GM04504 (cell line): ENCODE measurements at regions not wholly inside any gene's neighbourhood (a gene's known extent, or its start where the extent isn't known, plus 50 kb on each side); places are given as distances from the start of the nearest gene placed in this dataset.
"Not testable (repeated sequence)": the region's sequence is repeated elsewhere in the genome, so short reads cannot be mapped to it uniquely, and the experiment has no call there.

ENCODE experiments used
- DNase-seq: peaks from one replicate; pipeline ENCODE4 v3.0.0-alpha.2; 2012; ENCODE audit warnings: low read depth

DNA sequence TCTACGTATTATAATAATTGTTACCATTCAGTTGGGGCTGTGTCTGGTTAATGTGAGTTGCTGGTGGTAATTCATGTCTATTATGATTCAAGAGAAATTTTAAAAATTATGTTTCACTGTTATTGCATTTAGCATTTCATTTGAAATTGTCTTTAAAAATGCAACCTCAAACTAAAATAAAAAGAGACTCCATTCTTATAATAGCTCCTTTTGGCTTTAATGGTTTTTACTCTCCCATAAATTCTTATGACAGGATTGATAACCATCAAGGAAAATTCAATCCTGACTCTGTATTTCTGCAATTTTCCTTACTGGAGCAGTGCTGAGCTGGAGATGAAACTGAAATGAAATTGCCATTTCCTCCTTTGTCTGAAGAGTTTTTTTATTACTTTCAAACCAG is 262.7 kb downstream of the REEP3 start:
- no peak for DNase-seq

DNA sequence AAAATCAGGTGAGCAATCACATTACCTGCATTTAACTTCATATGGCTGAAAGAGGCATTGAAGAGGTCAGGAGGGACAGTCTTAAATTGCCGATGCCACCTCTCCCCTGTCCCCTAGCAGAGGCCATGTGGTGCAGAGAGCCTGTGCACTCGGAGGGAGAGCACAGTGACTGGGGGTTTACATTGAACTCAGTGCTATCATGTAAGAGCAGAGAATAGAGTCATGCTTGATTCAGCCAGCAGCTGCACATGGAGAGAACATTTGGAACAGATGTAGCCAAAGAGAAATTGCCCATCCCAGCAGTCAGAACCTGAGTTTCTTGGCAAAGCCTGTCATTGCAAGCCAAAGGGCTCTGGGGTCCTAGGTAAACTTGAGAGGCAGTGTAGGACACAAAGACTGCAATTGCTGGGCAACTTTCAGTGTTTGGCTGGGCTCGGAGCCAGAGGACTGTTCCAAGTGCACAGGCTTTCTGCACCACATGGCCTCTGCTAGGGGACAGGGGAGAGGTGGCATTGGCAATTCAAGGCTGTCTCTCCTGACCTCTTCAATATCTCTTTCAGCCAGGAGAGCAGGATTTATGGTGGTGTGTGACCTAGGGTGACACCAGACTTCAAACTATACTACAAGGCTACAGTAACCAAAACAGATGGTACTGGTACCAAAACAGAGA is 267.1 kb downstream of the REEP3 start:
- no peak for DNase-seq

DNA sequence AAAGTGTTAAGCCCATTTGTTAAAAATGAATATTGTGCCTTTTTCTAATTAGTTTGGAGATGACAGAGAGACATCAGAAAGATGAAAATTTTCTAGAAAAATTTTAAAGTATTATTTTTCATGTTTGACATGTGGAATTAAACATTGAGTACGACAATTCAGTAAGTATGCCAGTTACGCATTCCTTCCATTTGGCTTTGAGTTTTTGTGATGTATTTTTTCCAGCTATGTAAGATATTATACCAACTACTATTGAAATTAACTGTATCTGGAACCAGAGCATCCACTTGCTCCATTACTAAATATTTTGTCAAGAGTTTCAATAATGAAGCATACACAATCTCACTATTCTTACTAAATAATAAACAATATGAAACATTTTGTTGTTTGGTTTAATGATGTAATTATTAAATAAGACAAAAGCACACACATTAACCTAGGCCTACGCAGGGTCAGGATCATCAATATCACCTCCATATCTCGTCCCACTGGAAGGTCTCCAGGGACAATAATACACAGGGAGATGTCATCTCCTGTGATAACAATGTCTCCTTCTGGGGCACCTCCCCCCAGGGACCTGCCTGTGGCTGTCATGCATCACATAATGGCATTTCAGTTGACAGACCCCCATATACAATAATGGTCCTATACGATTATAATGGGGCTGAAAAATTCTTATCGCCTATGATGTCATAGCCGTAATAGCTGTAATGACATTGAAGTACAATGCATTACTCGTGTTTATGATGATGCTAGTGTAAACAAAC is 274.1 kb downstream of the REEP3 start:
- DNase-seq: no peak

DNA sequence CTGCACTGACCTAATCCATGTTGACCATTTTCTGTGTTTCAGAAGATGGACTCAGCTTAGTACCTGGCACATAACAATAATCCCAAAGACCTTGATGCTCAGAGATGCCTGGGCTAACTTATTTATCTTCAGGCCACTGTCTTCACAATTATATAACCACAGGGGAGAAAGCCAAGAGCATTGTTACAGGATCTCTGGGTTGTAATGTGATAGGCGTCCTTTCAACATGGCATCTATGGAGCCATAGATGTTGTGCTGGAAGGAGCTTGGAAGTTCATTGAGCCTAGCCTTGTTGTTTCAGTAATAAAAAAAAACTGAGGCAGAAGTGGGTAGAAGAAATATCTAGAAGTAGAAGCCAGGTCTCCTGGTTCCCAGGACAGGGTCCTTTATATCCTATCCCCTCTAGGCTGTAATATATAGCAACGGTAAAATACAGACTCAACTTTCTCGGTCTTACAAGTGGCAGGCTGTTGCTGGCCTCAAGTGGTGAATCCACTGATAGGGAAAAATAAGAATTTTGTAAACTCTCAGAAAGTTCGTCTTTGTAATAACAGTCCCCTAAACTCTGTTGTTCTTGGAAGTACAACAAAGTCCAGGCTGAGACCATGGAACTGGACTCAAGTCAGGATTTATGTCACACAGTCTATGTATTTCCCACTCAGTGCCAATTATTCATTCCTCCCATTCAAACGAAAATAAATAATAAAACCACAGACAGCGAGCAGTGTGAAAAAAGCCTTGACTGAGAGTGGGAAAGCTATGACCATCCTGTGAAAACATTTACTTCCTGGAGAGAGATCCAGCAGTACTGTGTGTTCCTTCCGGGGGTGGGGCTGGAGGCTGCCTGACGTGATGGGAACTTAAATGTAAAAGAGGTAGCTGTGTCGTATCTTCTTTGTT is 277.6 kb downstream of the REEP3 start:
- peak; percentile 72 for DNase-seq

DNA sequence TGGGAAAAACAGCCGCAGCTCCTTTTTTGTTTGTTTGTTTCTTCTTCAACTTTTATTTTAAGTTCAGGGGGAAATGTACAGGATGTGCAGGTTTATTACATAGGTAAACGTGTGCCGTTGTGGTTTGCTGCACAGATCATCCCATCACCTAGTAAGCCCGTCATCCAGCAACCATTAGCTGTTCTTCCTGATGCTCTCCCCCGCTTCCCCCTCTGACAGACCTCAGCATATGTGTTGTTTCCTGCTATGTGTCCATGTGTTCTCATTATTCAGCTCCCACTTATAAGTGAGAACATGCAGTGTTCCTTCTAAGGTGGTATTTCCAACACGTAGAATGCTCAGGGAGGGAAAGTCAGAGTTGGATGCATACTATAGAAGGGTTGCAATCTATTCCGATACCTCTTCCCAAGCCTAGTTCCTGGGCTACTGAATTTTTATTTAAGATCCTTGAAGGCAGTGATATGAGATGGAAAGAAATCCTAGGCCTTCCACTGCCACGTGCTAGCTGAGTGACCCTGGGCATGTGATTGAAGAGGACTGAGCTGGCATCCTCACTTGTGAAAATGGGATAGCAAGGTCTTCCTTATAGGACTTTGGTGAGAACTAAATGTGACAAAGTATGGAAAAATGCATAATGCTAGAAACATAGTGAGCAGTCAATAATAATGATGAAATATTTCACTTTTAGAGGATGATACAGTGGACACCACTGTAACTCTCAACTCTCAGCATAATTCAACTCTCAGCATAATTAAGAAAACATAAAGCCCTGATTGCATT is 278.5 kb downstream of the REEP3 start:
- no peak for DNase-seq

DNA sequence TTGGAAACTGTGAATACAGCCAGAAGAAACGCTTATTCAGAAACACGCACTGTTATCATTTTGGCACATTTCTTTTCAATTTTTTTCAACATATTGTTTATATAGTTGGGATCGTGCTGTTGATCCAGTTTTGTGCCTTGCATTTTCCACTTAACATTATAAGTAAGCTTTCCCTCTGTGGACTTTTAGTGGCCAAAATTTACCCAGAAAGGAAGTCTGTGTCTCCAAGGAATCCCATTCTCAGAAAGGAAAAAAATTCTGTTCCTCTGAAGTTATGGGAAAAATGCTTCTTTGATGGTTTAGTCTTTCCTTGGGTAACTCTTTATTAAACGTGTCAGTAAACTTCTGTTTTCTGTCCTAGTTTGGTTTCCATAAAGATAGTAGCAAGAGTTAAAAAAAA is 280.0 kb downstream of the REEP3 start:
- DNase-seq: no peak

DNA sequence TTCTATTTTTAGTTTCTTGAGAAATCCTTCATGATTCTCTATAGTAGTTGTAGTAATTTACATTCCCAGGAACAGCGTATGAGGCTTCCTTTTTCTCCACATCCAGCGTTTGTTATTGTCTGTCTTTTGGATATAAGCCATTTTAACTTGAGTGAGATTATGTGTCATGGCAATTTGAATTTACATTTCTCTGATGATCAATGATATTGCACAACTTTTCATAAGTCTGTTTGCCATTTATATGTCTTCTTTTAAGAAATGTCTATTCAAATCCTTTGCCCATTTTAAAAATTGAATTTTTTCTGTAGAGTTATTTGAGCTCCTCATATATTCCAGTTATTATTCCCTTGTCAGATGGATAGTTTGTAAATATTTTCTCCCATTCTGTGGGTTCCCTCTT is 285.1 kb downstream of the REEP3 start:
- no peak for DNase-seq

DNA sequence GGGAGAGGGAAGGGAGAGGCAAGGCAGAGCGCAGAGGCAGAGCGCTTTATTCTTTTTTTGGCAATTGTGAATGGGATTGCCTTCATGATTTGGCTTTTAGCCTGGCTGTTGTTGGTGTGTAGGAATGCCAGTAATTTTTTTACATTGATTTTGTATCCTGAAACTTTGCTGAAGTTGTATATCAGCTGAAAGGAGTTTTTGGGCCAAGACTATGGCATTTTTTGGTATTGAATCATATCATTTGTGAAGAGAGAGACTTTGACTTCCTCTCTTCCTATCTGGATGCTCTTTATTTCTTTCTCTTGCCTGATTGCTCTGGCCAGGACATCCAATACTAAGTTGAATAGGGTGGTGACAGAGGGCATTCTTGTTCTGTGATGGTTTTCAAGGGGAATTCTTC is 291.3 kb downstream of the REEP3 start:
- DNase-seq: no peak

DNA sequence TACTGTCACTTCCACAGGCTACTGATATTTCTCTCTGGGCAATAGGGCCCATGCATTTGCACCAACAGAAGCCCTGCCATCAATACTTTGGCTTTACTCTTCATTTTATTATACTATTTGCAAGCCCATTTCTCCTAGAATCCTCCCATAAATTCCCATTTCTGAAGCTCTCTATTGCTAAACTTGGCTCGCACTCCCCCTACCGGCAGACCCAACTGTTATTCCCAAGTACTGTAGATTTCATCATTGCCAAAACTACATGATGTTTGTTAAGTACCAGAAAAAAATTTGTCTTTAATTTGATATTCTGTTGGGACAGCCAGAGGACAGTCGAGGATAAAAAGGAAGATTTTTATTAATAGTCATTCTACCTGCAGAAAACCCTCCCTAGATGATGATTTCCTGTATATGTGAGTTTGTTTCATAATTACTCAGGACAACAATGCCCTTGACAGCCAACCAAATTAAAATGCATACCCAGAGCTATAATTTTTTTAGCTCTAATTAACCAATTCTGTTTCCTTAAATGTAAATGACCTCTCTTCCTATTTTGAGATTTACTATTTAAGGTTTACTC is 298.6 kb downstream of the REEP3 start:
- DNase-seq: peak; percentile 40

DNA sequence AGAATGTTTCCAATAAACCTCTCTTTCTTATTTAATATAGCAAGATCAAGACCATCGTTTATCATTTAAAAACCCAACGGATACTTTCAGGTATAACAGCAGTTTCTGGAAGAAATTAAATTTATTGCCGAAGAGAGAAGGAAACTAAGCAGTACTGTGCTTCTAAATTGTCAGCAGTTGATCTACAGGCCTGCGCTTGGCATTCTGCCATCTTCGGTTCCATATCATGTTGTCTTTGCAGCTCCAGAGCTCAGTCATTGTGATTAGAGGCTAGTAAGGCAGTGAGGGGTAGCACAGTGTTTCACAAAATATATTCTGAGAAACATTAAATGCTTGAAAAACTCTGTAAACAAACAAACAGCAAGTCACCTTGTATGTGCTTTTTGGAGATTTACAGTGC is 301.3 kb downstream of the REEP3 start:
- DNase-seq: no peak

DNA sequence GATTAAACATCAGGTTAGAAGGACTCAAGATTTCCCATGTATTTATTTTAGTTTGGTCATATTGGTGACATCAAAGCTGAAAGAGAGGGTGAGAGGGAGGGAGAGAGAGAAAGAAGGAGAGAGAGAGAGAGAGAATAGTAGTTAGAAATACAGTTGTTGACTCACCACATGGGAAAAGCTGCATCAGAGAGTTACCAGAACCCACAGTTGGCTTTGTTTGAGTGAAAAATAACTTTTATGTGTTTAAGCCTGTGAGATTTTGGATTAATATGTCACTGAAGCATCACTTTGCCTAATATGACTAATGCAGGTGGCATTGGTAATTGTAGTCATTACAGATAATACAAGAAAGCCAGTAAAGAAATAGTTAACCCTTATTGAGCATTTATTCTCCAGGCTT is 303.9 kb downstream of the REEP3 start:
- DNase-seq: peak; percentile 3

DNA sequence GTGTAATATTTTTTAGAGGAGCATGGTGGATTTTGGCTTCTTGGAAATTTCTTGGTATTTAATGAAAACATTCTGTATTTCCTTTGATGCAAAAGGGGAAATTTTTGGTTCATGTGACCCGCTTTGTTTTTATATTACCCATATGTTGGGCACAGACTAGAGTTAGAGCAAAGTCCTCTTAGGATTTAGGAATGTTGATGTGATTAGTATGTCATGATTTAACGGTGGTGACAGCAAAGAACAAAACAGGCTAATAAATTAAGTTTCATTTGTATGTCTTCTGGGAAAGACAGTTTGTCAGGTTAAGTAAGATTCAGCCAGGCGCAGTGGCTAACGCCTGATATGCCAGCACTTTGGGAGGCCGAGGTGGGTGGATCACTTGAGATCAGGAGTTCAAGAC is 304.6 kb downstream of the REEP3 start:
- no peak for DNase-seq

DNA sequence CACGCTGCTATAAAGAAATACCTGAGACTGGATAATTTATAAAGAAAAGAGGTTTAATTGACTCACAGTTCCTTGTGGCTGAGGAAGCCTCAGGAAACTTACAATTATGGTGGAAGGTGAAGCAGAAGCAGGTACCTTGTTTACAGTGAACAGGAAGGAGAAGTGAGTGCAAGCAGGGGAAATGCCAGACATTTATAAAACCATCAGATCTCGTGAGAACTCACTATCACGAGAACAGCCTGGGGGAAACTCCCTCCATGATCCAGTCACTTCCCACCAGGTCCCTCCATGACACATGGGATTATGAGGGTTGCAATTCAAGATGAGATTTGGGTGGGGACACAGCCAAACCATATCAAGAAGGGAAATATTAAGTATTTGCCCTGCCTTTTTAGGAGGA is 305.8 kb downstream of the REEP3 start:
- not testable (repeated sequence) for DNase-seq

DNA sequence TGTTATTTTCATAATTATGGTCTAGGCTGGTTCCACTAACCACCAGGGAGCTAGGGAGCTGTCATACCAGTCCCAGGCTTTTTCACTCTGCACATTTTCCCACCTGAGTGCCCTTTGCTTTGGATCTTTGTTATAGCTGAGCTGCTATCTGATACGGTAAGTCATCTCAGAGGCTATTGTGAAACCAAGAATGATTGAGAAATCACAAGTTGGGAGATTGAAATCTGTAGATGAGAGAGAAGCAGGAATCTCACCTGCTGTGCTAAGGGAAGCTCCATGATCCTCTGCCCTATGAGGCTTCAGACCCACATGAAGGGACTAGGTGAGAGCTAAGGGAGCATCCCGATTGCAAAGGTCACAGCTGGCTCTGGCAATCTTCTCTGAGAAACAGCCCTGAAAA is 307.8 kb downstream of the REEP3 start:
- no peak for DNase-seq

DNA sequence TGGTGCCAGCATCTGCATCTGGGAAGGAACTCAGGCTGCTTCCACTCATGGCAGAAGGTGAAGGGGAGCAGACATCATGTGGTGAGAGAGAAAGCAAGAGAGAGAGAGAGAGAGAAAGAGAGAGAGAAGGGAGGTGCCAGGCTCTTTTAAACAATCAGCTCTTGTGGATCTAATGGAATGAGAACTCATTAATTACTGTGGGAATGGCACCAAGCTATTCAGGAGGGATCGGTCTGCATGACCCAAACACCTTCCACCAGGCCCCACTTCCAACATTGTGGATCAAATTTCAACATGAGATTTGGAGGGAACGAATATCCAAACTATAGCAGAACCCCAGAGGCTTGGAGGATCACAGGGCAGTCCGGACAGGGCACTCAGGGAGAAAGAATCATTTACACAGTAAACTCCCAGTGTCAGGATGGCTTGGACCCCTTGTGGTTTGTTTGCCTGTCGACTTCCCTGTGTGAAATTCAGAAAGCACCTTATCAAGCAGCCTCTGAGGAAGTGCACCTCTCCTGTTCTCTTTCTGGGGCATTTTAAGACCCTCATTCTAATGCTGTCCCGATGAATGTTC is 308.5 kb downstream of the REEP3 start:
- DNase-seq: no peak

DNA sequence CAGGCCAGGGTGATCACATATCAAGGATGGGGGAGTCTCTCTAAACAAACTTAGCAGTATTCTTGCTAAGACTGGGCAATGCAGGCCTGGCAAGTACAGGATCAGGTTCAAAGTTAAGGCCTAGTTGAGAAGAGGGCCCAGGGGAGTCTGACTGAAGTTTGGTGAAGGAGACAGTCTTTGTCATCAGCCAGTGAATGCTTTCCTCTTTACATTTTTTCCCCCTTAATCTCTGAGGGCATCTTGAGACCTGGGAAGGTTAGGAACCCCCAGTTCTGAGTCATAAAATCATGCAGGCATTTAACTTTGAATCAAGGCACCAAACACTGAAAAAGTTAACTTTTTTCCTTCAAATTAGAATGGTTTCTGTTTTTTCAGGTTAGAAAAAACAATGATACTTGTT is 311.5 kb downstream of the REEP3 start:
- DNase-seq: no peak

DNA sequence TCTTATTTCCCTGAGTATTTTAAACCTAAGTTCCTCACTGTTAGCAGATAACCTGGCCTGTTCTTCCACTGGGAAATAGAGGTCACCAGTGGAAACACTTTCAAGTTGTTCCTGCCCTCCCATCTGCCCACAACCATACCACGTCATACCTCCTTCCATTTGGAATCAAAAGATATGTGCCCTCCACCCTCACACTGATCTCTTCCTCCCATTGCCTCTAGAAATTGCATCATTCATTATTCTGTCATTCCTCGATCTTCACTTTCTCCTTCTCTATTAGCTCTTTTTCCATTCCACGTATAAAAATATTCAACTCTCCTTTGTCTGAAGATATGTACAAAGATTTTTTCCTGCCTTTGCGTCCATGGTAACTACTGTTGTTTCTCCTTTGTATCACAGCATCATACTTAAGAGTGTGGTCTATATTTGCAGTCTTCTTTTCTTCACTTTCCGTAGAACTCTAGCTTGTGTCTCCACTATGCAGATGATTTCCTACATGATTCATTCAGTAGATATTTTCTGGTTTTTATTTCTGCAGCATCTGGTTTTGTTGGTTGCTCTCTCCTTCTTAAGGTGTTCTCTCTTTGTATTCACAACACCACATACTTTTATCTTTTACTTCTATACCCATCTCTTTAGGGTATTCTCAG is 312.3 kb downstream of the REEP3 start:
- DNase-seq: no peak

DNA sequence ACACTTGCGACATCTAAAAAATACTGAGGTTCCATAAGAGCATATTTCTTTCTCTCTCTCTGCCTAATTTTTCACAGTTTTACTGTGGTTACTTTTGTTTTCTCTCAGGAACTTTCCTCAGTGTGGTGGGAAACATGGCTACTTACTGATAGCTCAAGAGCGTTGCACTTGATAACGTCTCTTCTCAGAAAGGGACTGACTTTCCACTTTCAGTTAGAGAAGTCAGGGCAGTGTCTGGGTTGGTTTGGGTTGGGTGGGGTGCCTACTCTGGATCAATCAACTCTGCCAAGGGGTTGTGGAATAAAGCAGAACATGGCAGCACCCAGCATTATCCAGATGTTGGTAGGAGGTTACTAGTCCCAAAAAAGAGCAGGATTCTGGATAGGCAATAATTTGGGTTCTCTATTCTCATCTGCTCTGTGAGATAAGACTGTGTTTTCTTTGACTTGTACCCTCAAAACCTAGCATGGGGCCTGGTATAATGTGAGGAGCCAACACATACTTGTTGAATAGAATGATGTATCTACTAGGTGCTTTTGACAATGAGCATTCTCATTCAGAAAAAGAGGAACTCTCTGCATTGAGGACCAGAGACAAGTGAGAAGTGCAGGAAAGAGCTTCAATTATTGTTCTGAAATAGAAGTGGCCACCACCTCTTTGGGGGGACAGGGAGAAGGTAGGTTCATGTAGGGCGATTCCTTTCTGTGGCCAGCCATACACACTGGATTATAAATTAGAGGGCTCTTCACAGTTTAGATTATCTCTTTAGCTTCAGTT is 315.7 kb downstream of the REEP3 start:
- DNase-seq: no peak

DNA sequence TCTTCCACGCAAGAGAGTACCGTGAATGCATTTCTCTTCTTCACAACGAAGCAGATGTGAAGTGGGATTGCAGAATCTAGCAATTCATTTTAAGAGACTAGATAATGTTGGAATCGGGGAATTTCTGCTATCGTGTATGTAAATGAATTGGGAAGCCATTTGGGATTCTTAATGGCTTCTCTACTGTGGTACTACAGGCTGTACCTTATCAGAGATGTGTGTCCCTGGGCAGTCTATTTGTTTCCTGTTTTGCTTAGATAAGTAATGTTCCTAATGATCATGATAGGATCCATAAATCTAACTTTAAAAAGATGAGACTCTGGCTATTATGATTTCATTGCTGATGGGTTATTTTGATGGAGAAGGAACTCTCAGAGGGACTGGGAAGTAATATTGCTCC is 320.6 kb downstream of the REEP3 start:
- DNase-seq: no peak

DNA sequence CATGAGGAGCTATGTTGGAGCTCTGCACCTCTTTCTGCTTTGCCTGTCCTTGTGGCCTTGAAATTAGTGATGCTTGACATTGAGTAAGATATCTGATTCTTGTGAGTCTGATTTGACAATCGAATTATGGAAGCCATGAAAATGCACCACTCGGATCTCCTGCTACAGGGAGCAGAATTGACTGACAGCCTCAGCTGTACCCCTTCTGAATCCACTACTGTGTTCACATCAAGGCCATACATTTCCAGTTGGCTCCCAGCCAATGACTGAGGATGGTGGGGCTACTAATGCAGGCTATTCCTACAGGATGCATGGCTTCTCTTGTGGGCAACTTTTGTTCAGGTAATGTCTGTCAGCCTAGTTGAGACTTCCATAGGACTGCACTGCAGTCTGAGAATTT is 321.9 kb downstream of the REEP3 start:
- no peak for DNase-seq
